Endothelial cell (in vitro differentiated cells): ENCODE measurements at regions not wholly inside any gene's neighbourhood (a gene's known extent, or its start where the extent isn't known, plus 50 kb on each side); places are given as distances from the start of the nearest gene placed in this dataset.

Experiments used
- DNase-seq: peaks from one replicate; pipeline ENCODE4 v3.0.0; 2021; ENCODE audit warnings: low spot score
- H3K27ac Mint-ChIP-seq: one replicate; pipeline ENCODE4 v1.8.0; 2021; ENCODE audit warnings: mixed read lengths, inconsistent platforms; ENCODE audit not compliant: unreplicated experiment
- H3K27me3 Mint-ChIP-seq: one replicate; pipeline ENCODE4 v1.8.0; 2021; ENCODE audit warnings: mild to moderate bottlenecking, moderate library complexity, mixed read lengths, inconsistent platforms; ENCODE audit not compliant: unreplicated experiment
- H3K36me3 Mint-ChIP-seq: one replicate; pipeline ENCODE4 v1.8.0; 2021; ENCODE audit warnings: mild to moderate bottlenecking, low read depth, mixed read lengths, inconsistent platforms; ENCODE audit not compliant: unreplicated experiment
- H3K4me1 Mint-ChIP-seq: one replicate; pipeline ENCODE4 v1.8.0; 2021; ENCODE audit warnings: mild to moderate bottlenecking, mixed read lengths, inconsistent platforms; ENCODE audit not compliant: unreplicated experiment
- H3K4me3 Mint-ChIP-seq: one replicate; pipeline ENCODE4 v1.8.0; 2021; ENCODE audit warnings: mild to moderate bottlenecking, mixed read lengths, inconsistent platforms; ENCODE audit not compliant: unreplicated experiment
- H3K9me3 Mint-ChIP-seq: one replicate; pipeline ENCODE4 v1.8.0; 2021; ENCODE audit warnings: mixed read lengths, inconsistent platforms; ENCODE audit not compliant: unreplicated experiment
- TF ChIP-seq, protein P1 (sequence below): fragments of 200-600 bp; sonication (generic); IDR thresholded peaks from one replicate; pipeline ENCODE4 v1.5.0; 2021; ENCODE audit warnings: antibody characterized with exemption; ENCODE audit not compliant: unreplicated experiment

DNA sequence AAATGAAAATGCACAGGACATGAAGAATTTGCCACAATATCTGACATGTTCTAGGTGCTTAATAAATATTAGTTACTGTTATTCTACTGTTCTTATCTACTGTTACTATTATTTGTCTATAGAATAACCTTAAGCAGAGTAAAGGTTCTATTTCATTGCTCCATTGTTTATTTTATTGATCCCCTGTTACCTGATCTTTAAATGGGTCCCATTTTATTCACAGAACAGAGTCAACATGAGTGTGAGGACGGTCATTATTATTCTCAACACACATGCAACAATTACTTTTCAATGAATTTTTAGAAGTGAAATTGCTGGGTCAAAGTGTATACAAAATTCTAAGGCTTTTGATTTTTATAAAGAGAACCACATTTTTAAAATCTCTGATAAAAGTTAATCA, 186.9 kb downstream of the AHR start:
- no peak for DNase-seq
- TF ChIP-seq, protein P1, sequence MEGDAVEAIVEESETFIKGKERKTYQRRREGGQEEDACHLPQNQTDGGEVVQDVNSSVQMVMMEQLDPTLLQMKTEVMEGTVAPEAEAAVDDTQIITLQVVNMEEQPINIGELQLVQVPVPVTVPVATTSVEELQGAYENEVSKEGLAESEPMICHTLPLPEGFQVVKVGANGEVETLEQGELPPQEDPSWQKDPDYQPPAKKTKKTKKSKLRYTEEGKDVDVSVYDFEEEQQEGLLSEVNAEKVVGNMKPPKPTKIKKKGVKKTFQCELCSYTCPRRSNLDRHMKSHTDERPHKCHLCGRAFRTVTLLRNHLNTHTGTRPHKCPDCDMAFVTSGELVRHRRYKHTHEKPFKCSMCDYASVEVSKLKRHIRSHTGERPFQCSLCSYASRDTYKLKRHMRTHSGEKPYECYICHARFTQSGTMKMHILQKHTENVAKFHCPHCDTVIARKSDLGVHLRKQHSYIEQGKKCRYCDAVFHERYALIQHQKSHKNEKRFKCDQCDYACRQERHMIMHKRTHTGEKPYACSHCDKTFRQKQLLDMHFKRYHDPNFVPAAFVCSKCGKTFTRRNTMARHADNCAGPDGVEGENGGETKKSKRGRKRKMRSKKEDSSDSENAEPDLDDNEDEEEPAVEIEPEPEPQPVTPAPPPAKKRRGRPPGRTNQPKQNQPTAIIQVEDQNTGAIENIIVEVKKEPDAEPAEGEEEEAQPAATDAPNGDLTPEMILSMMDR = no peak
- Mint-ChIP-seq H3K4me1 (peaks cover 5% of the 10 kb centered on the region), H3K4me3 (no peak overlapping the region), H3K36me3 (no peaks in the 10 kb centered on the region), H3K27me3 (no peaks in the 10 kb centered on the region), H3K9me3 (no peaks in the 10 kb centered on the region), H3K27ac (no peak overlapping the region)

GRCh38 chr7:17485904-17486303, 187.5 kb downstream of the AHR start:
- no peak for DNase-seq
- Mint-ChIP-seq H3K9me3 (no peaks in the 10 kb centered on the region), H3K4me1 (peaks cover 5% of the 10 kb centered on the region), H3K36me3 (no peaks in the 10 kb centered on the region), H3K4me3 (no peak overlapping the region), H3K27ac (no peak overlapping the region), H3K27me3 (no peaks in the 10 kb centered on the region)
- TF ChIP-seq, protein P1 = no peak

- no peaks in the 10 kb centered on the region for H3K27me3 Mint-ChIP-seq
- TF ChIP-seq, protein P1 = no peak
- DNase-seq = no peak
Observed at GRCh38 chr7:17486835-17487234, 188.4 kb downstream of the AHR start.

DNA sequence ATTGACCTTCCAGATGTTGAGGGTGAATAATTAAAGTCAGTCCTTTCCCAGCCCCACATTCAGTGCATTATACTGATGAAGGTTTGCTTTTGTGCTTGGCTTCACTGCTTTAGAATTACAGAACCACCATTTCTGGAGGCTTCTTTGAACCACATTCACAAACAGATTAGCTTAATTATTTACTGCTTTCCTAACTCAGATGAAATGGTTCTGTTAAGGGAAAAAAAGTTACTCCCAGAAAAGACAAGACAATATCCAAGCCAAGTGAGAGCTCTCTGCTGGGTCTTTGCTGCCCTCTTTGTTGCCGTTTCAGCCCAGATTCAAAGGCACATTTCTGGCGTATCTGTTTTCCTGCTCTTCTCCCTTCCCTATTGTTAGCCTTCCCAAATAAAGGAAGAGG, 188.9 kb downstream of the AHR start:
- H3K36me3 Mint-ChIP-seq = no peaks in the 10 kb centered on the region

More at GRCh38 chr7:17486835-17487234, 188.4 kb downstream of the AHR start:
- H3K9me3 Mint-ChIP-seq = no peaks in the 10 kb centered on the region
- H3K4me1 Mint-ChIP-seq = peaks cover 5% of the 10 kb centered on the region
- H3K27ac Mint-ChIP-seq = no peak overlapping the region
- H3K36me3 Mint-ChIP-seq = no peaks in the 10 kb centered on the region
- H3K4me3 Mint-ChIP-seq = no peak overlapping the region

GRCh38 chr7:17488829-17489228, 190.4 kb downstream of the AHR start:
- no peaks in the 10 kb centered on the region for H3K27me3 Mint-ChIP-seq

More for the DNA sequence above, 188.9 kb downstream of the AHR start:
- H3K27me3 Mint-ChIP-seq = no peaks in the 10 kb centered on the region
- peaks cover 5% of the 10 kb centered on the region for H3K4me1 Mint-ChIP-seq
- no peak overlapping the region for H3K4me3 Mint-ChIP-seq
- H3K27ac Mint-ChIP-seq = no peak overlapping the region
- no peaks in the 10 kb centered on the region for H3K9me3 Mint-ChIP-seq
- DNase-seq = no peak
- TF ChIP-seq, protein P1 = no peak

More at GRCh38 chr7:17488829-17489228, 190.4 kb downstream of the AHR start:
- DNase-seq = no peak
- H3K9me3 Mint-ChIP-seq = no peaks in the 10 kb centered on the region
- H3K4me1 Mint-ChIP-seq = peaks cover 5% of the 10 kb centered on the region
- TF ChIP-seq, protein P1 = no peak
- H3K27ac Mint-ChIP-seq = no peak overlapping the region
- no peak overlapping the region for H3K4me3 Mint-ChIP-seq
- no peaks in the 10 kb centered on the region for H3K36me3 Mint-ChIP-seq
